Choroid plexus epithelial cell (primary cell): ENCODE measurements at regions not wholly inside any gene's neighbourhood (a gene's known extent, or its start where the extent isn't known, plus 50 kb on each side); places are given as distances from the start of the nearest gene placed in this dataset.

Source experiments
- DNase-seq: peaks from one replicate; pipeline ENCODE4 v3.0.0-alpha.2; 2010; ENCODE audit warnings: low read depth
- H3K4me3 ChIP-seq: 2 replicates; pipeline ENCODE4 v1.5.1; 2011; ENCODE audit warnings: low read depth, mild to moderate bottlenecking, control low read depth, low read length, moderate library complexity
- CTCF ChIP-seq: conservative IDR thresholded peaks from 2 replicates; pipeline ENCODE4 v1.5.1; 2011; ENCODE audit warnings: low read depth, mild to moderate bottlenecking, control low read depth, inconsistent platforms, low read length, moderate library complexity

DNA sequence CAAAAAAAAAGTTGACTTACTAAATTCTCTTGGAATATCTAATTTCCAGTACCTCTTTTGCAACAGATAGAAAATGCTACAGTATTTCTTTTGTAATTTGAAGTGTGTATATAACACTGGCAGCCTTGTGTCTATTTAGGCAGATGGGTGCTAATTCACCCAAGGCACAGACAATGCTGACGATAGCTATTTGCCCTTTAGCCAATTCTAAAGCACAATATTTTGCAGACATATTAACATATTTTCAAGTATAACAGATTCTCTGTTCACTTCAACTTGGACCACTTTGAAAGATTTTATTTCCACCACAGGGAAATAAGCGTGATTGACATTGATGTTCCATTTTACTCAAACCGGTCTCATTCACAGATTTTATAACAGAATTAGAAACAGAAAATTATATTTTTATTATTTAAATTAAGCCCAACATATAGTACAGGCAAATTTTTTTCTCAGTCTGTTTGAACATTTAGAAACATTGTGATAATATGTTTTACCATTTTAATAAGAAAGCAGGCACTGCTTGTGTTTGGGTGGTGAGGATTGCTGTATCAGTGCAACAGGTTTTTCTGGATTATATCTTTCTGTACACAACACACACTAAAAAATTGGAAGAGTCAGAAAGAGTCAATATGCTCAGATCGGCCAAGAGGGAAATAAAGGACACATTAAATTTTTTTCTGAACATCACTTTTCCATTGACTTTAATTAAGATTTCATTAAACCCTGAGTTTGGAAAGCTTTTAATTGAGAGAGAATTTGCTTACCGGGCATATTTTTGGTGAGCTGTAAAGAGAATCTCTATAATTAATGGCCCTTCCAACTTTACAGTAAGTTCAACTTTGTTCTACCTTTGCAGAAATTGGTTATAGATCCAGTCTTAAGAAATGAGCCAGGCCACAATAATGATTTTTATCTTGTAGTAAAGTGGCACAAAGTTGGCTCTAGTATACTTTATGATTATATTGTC, 327.3 kb upstream of the NR2F2 start:
- no peak overlapping the region for H3K4me3 ChIP-seq
- no peak for TF ChIP-seq CTCF
- DNase-seq = no peak

DNA sequence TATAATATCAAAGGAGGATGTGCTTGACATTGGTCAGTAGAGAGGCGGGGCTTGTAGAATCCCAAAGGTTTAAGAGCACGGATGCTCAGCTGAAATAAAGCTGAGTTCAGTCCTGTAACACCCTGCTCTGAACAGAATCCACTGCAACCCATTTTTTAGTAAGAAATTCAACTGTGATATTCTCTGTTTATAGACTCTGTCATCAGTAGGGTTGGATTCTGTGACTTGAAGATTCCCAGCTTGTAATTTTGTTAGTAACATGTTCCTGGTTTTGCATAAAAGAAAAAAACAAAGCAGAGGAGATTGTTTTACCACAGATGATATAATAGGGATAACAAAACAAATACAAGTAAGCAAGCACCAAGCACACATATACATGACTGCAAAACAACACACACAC, 324.6 kb upstream of the NR2F2 start:
- no peak for DNase-seq
- TF ChIP-seq CTCF = no peak
- no peak overlapping the region for H3K4me3 ChIP-seq

DNA sequence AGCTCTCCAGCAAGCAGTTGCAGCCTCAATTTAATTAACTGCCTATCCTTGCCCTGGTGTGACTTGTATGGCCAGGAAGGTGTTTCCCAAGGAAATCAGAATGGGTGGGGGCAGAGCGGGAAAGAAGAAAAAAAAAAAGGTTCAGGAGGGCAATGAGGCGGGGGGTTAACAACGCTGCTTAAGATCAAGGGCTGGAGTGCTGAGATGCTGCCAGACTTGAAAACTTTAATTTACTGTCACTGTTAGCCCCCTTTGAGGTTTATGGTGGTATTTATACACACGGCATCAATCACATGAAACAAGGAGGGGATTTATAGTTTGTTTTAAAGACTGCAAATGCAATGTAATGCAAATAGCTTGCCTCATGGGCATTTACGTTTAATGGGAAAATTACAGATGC, 319.4 kb upstream of the NR2F2 start:
- H3K4me3 ChIP-seq = no peak overlapping the region
- DNase-seq = no peak
- TF ChIP-seq CTCF = no peak

- no peak for DNase-seq
- no peak overlapping the region for H3K4me3 ChIP-seq
- no peak for TF ChIP-seq CTCF
Observed at GRCh38 chr15:96014939-96015338, 315.6 kb upstream of the NR2F2 start.

DNA sequence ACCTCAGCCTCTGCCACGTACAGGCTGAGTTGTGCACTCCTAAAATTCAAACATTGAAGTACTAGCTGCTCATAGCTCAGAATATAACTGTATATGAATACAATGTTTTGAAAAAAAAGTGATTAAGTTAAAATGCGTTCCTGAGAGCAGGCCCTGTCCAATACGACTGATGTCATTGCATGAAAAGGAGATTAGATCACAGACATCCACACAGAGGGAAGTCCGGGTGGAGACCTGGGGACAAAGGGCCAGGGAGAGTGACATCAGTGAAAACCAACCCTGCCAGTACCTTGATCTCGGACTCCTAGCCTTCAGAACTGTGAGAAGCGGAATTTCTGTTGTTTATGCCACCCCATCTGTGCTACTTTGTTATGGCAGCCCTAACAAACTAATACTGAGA, 311.4 kb upstream of the NR2F2 start:
- TF ChIP-seq CTCF = no peak
- no peak overlapping the region for H3K4me3 ChIP-seq
- DNase-seq = no peak

GRCh38 chr15:96020133-96020532, 310.4 kb upstream of the NR2F2 start:
- no peak for TF ChIP-seq CTCF

DNA sequence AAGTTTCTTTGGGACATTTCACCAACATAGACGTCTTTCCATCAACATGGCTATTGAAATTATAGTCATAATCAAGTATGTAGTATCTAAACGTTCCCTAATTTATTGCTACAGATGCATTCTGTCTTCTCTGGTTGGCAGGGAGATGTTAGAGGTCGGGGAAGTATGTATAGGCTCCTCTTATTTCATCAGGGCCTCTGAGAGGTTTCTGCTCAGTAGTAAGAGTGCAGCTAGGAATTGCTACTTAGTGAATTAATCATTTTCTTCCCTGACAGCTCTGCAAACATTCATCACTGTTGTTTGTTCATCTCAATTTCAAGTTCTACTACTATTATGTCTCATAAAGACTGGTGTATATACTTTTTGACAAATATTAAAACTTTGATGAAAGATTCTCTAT, 309.7 kb upstream of the NR2F2 start:
- no peak for TF ChIP-seq CTCF
- no peak overlapping the region for H3K4me3 ChIP-seq
- no peak for DNase-seq

More at GRCh38 chr15:96020133-96020532, 310.4 kb upstream of the NR2F2 start:
- no peak for DNase-seq
- H3K4me3 ChIP-seq = no peak overlapping the region
